Ishikawa (cell line): ENCODE measurements at regions not wholly inside any gene's neighbourhood (a gene's known extent, or its start where the extent isn't known, plus 50 kb on each side); places are given as distances from the start of the nearest gene placed in this dataset.

Source experiments
- CREB1 ChIP-seq: IDR thresholded peaks from 2 replicates; pipeline ENCODE4 v1.6.1; 2012; ENCODE audit warnings: low read depth
- EP300 ChIP-seq: IDR thresholded peaks from 2 replicates; pipeline ENCODE4 v1.6.1; 2012; ENCODE audit warnings: borderline replicate concordance
- FOXM1 ChIP-seq: IDR thresholded peaks from 2 replicates; pipeline ENCODE4 v1.6.1; 2012; ENCODE audit warnings: low read depth, borderline replicate concordance
- MAX ChIP-seq: IDR thresholded peaks from 2 replicates; pipeline ENCODE4 v1.6.1; 2012
- NFIC ChIP-seq: IDR thresholded peaks from 2 replicates; pipeline ENCODE4 v1.6.1; 2012
- RAD21 ChIP-seq: IDR thresholded peaks from 2 replicates; pipeline ENCODE4 v1.6.1; 2012; ENCODE audit warnings: low read depth
- TAF1 ChIP-seq: IDR thresholded peaks from 2 replicates; pipeline ENCODE4 v1.6.1; 2012; ENCODE audit warnings: low read depth, mild to moderate bottlenecking
- TCF12 ChIP-seq: IDR thresholded peaks from 2 replicates; pipeline ENCODE4 v1.6.1; 2012; ENCODE audit warnings: low read depth
- TEAD4 ChIP-seq: IDR thresholded peaks from 2 replicates; pipeline ENCODE4 v1.6.1; 2012
- YY1 ChIP-seq: IDR thresholded peaks from 2 replicates; pipeline ENCODE4 v1.6.1; 2012; ENCODE audit warnings: low read depth
- TF ChIP-seq, protein P1 (sequence below): IDR thresholded peaks from 2 replicates; pipeline ENCODE4 v1.6.1; 2012; ENCODE audit warnings: low read depth, mild to moderate bottlenecking
- TF ChIP-seq, protein P2 (sequence below): IDR thresholded peaks from 2 replicates; pipeline ENCODE4 v1.6.1; 2012

DNA sequence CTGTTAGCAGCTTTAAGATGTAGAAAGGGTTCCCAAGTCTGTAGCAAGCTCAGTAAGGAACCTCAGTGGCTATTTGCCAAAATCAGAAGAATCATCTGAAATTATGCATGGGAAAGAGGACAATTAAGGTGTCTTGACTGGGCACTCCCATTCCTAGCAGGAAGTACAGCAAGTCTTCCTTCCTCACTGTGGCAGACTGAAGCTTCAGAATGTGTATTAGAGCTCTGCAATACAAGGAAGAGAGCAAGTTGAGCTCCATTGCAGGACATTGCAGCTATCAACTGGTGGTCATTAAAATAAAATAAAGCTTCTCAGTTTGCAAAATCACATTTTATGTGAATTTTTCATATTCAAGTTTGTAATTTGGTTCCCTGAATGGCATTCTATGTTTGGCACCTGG, 200.5 kb upstream of the CHAC2 start:
- TF ChIP-seq RAD21 (no peak), MAX (no peak), TCF12 (no peak), TAF1 (no peak), FOXM1 (no peak), CREB1 (no peak), EP300 (no peak), TEAD4 (no peak), NFIC (no peak), YY1 (no peak)
- TF ChIP-seq, protein P1, sequence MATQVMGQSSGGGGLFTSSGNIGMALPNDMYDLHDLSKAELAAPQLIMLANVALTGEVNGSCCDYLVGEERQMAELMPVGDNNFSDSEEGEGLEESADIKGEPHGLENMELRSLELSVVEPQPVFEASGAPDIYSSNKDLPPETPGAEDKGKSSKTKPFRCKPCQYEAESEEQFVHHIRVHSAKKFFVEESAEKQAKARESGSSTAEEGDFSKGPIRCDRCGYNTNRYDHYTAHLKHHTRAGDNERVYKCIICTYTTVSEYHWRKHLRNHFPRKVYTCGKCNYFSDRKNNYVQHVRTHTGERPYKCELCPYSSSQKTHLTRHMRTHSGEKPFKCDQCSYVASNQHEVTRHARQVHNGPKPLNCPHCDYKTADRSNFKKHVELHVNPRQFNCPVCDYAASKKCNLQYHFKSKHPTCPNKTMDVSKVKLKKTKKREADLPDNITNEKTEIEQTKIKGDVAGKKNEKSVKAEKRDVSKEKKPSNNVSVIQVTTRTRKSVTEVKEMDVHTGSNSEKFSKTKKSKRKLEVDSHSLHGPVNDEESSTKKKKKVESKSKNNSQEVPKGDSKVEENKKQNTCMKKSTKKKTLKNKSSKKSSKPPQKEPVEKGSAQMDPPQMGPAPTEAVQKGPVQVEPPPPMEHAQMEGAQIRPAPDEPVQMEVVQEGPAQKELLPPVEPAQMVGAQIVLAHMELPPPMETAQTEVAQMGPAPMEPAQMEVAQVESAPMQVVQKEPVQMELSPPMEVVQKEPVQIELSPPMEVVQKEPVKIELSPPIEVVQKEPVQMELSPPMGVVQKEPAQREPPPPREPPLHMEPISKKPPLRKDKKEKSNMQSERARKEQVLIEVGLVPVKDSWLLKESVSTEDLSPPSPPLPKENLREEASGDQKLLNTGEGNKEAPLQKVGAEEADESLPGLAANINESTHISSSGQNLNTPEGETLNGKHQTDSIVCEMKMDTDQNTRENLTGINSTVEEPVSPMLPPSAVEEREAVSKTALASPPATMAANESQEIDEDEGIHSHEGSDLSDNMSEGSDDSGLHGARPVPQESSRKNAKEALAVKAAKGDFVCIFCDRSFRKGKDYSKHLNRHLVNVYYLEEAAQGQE: no peak
- TF ChIP-seq, protein P2, sequence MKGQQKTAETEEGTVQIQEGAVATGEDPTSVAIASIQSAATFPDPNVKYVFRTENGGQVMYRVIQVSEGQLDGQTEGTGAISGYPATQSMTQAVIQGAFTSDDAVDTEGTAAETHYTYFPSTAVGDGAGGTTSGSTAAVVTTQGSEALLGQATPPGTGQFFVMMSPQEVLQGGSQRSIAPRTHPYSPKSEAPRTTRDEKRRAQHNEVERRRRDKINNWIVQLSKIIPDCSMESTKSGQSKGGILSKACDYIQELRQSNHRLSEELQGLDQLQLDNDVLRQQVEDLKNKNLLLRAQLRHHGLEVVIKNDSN: no peak
